HG02840 (cell line): ENCODE measurements at regions not wholly inside any gene's neighbourhood (a gene's known extent, or its start where the extent isn't known, plus 50 kb on each side); places are given as distances from the start of the nearest gene placed in this dataset.

Source experiments
- ATAC-seq: cut with Tn5 transposase; IDR thresholded peaks from one replicate; pipeline ENCODE4 v1.9.1; 2021; ENCODE audit warnings: mild to moderate bottlenecking, moderate library complexity, moderate number of reproducible peaks; ENCODE audit not compliant: unreplicated experiment, low FRiP score

- no peak for ATAC-seq
Observed at GRCh38 chr5:118233606-118234005, 754.7 kb downstream of the DTWD2 start.

- ATAC-seq, result no peak
Observed at GRCh38 chr5:118228489-118228888, 759.9 kb downstream of the DTWD2 start.

GRCh38 chr5:118224546-118224945 lies 763.8 kb downstream of the DTWD2 start:
- no peak for ATAC-seq

- no peak for ATAC-seq
Observed at GRCh38 chr5:118220556-118221195, 767.7 kb downstream of the DTWD2 start.

- ATAC-seq, result no peak
Observed at GRCh38 chr5:118211606-118212005, 776.7 kb downstream of the DTWD2 start.

- ATAC-seq, result no peak
Observed at GRCh38 chr5:118208031-118208453, 780.3 kb downstream of the DTWD2 start.

- ATAC-seq, result no peak
Observed at GRCh38 chr5:118199801-118200200, 788.5 kb downstream of the DTWD2 start.

GRCh38 chr5:118196229-118196628 lies 792.1 kb downstream of the DTWD2 start:
- no peak for ATAC-seq

- ATAC-seq, result no peak
Observed at GRCh38 chr5:118195211-118195610, 793.1 kb downstream of the DTWD2 start.

- ATAC-seq, result no peak
Observed at GRCh38 chr5:118193194-118193905, 795.0 kb downstream of the DTWD2 start.

- ATAC-seq, result no peak
Observed at GRCh38 chr5:118185018-118185417, 803.3 kb downstream of the DTWD2 start.

GRCh38 chr5:118176146-118176545 lies 812.2 kb downstream of the DTWD2 start:
- no peak for ATAC-seq

- no peak for ATAC-seq
Observed at GRCh38 chr5:118174671-118175070, 813.7 kb downstream of the DTWD2 start.

GRCh38 chr5:118173340-118173739 lies 815.0 kb downstream of the DTWD2 start:
- ATAC-seq, result no peak

GRCh38 chr5:118165619-118166018 lies 822.7 kb downstream of the DTWD2 start:
- no peak for ATAC-seq

GRCh38 chr5:118156181-118156580 lies 832.2 kb downstream of the DTWD2 start:
- no peak for ATAC-seq

GRCh38 chr5:118146824-118147223 lies 841.5 kb downstream of the DTWD2 start:
- no peak for ATAC-seq

GRCh38 chr5:118144540-118144939 lies 843.8 kb downstream of the DTWD2 start:
- ATAC-seq, result no peak

- ATAC-seq, result no peak
Observed at GRCh38 chr5:118139361-118139760, 849.0 kb downstream of the DTWD2 start.

- ATAC-seq, result no peak
Observed at GRCh38 chr5:118126159-118126558, 862.2 kb downstream of the DTWD2 start.

GRCh38 chr5:118125687-118126086 lies 862.7 kb downstream of the DTWD2 start:
- ATAC-seq, result no peak

- no peak for ATAC-seq
Observed at GRCh38 chr5:118121258-118121657, 867.1 kb downstream of the DTWD2 start.
